22Rv1 (cell line): ENCODE measurements at regions not wholly inside any gene's neighbourhood (a gene's known extent, or its start where the extent isn't known, plus 50 kb on each side); places are given as distances from the start of the nearest gene placed in this dataset.
"Not testable (repeated sequence)": the region's sequence is repeated elsewhere in the genome, so short reads cannot be mapped to it uniquely, and the experiment has no call there.

Source experiments
- H3K27ac ChIP-seq: fragments of 450-650 bp; 2 replicates; pipeline ENCODE4 v1.5.1; 2017
- CTCF ChIP-seq: fragments of 450-650 bp; IDR thresholded peaks from 2 replicates; pipeline ENCODE4 v1.5.1; 2017; ENCODE audit warnings: mild to moderate bottlenecking
- ZFX ChIP-seq: fragments of 450-650 bp; IDR thresholded peaks from 2 replicates; pipeline ENCODE4 v1.6.1; 2017; ENCODE audit warnings: antibody characterized with exemption, borderline replicate concordance

GRCh38 chr16:5918567-5919130 lies 821.1 kb upstream of the EEF2KMT start:
- TF ChIP-seq CTCF (peak; percentile 45), ZFX (no peak)
- H3K27ac ChIP-seq = no peak overlapping the region

GRCh38 chr16:5917436-5918195 lies 820.0 kb upstream of the EEF2KMT start:
- no peak for TF ChIP-seq CTCF
- TF ChIP-seq ZFX = no peak
- no peak overlapping the region for H3K27ac ChIP-seq

GRCh38 chr16:5916711-5917191 lies 819.2 kb upstream of the EEF2KMT start:
- H3K27ac ChIP-seq = no peak overlapping the region
- TF ChIP-seq CTCF (no peak), ZFX (no peak)

GRCh38 chr16:5911241-5911640 lies 813.6 kb upstream of the EEF2KMT start:
- no peak overlapping the region for H3K27ac ChIP-seq
- TF ChIP-seq CTCF = no peak
- no peak for TF ChIP-seq ZFX

GRCh38 chr16:5909556-5909955 lies 812.0 kb upstream of the EEF2KMT start:
- not testable (repeated sequence) for H3K27ac ChIP-seq

- TF ChIP-seq ZFX (no peak), CTCF (no peak)
Observed at GRCh38 chr16:5907544-5907943, 809.9 kb upstream of the EEF2KMT start.

GRCh38 chr16:5906351-5906750 lies 808.8 kb upstream of the EEF2KMT start:
- TF ChIP-seq CTCF (no peak), ZFX (no peak)
- H3K27ac ChIP-seq = no peak overlapping the region

More at GRCh38 chr16:5907544-5907943, 809.9 kb upstream of the EEF2KMT start:
- no peak overlapping the region for H3K27ac ChIP-seq
